ENCODE measurements at regions not wholly inside any gene's neighbourhood (a gene's known extent, or its start where the extent isn't known, plus 50 kb on each side); places are given as distances from the start of the nearest gene placed in this dataset.

- no peak for TF ChIP-seq POLR2A (IDR thresholded peaks at IDR 0.05)
- TF ChIP-seq CTCF (IDR thresholded peaks at IDR 0.05): no peak
- no peak for TF ChIP-seq EP300 (IDR thresholded peaks at IDR 0.05)
Measured at GRCh38 chr11:91293119-91293518, 931.5 kb upstream of the FAT3 start.
